ENCODE measurements at regions not wholly inside any gene's neighbourhood (a gene's known extent, or its start where the extent isn't known, plus 50 kb on each side); places are given as distances from the start of the nearest gene placed in this dataset.
A peak's percentile ranks its signal among the peaks of the same experiment; 100 is the strongest.

GRCh38 chr9:107119735-107120134 lies 163.3 kb upstream of the RAD23B start:
- no peak for TF ChIP-seq BRCA1 (IDR thresholded peaks at IDR 0.05; ENCODE audit: low read depth, low read length)
- TF ChIP-seq RBBP5 (IDR thresholded peaks at IDR 0.05; ENCODE audit: borderline replicate concordance, low read depth, low read length) = no peak
- no peak for TF ChIP-seq CHD2 (IDR thresholded peaks at IDR 0.05; ENCODE audit: low read length)
- no peak for TF ChIP-seq CREB1 (IDR thresholded peaks at IDR 0.05)
- TF ChIP-seq SUZ12 (IDR thresholded peaks at IDR 0.05; ENCODE audit: low read length) = no peak
- H3K27me3 ChIP-seq (replicated peaks in 1 of 4; ENCODE audit: control insufficient read depth in 3 of 4, extremely low read depth in 1 of 4, insufficient read depth in 3 of 4, low read length in 3 of 4) = no peaks in the 10 kb centered on the region
- H2AK5ac ChIP-seq (ENCODE audit: low read depth, low read length) = no peak overlapping the region
- no peak overlapping the region for H3K4me2 ChIP-seq (ENCODE audit: insufficient read depth in 1 of 2, low read depth in 2 of 2, low read length in 2 of 2)
- no peak overlapping the region for H3K4me3 ChIP-seq (ENCODE audit: extremely low read depth in 1 of 4, insufficient read depth in 2 of 4, low read depth in 3 of 4, low read length in 4 of 4)
- H3K18ac ChIP-seq (ENCODE audit: extremely low read depth, low read length) = no peak overlapping the region
- H4K91ac ChIP-seq (replicated peaks; ENCODE audit: insufficient read length, low read length) = no peak overlapping the region
- H3K27ac ChIP-seq (ENCODE audit: low read depth, low read length) = no peak overlapping the region
- DNase-seq (ENCODE audit: low read depth in 1 of 2, low spot score in 2 of 2) = no peak
- no peak overlapping the region for H4K5ac ChIP-seq (ENCODE audit: insufficient read length, low read depth, low read length)
- no peaks in the 10 kb centered on the region for H3K23me2 ChIP-seq (ENCODE audit: low read depth, low read length)
- CTCF ChIA-PET (ENCODE audit: partially characterized antibody) = interaction anchor here (14.6 kb wide), 1 partner anchor 20 kb away, joined by 109 read pairs; no protein-coding TSS in a partner anchor
- FAIRE-seq = no peak
- no peak overlapping the region for H3K23ac ChIP-seq (ENCODE audit: insufficient read length)
- no peak overlapping the region for H3K14ac ChIP-seq (ENCODE audit: insufficient read length)
- no peaks in the 10 kb centered on the region for H3K9me3 ChIP-seq (ENCODE audit: insufficient read depth in 2 of 2, low read depth in 1 of 2, low read length in 1 of 2)
- no peaks in the 10 kb centered on the region for H4K20me1 ChIP-seq (replicated peaks in 1 of 2; ENCODE audit: control insufficient read depth in 1 of 2, insufficient read depth in 2 of 2, low read length in 2 of 2)
- no peak overlapping the region for H3K4ac ChIP-seq (replicated peaks; ENCODE audit: insufficient read length, low read depth, low read length)
- H4K8ac ChIP-seq (ENCODE audit: extremely low read depth, insufficient read depth, low read length) = no peak overlapping the region
- no peak overlapping the region for H3K56ac ChIP-seq (replicated peaks; ENCODE audit: insufficient read length, low read depth, low read length)
- H2BK120ac ChIP-seq (replicated peaks; ENCODE audit: low read depth, low read length) = no peak overlapping the region
- no peaks in the 10 kb centered on the region for H3K4me1 ChIP-seq (replicated peaks in 1 of 4; ENCODE audit: control insufficient read depth in 3 of 4, insufficient read depth in 4 of 4, low read length in 3 of 4)
- no peaks in the 10 kb centered on the region for H3K79me2 ChIP-seq (ENCODE audit: control insufficient read depth in 1 of 2, insufficient read depth in 2 of 2, low read length in 2 of 2)
- H2BK5ac ChIP-seq (ENCODE audit: low read depth, low read length) = no peak overlapping the region
- no peak overlapping the region for H2BK12ac ChIP-seq (ENCODE audit: low read depth, low read length)
- H2BK20ac ChIP-seq (ENCODE audit: low read length) = no peak overlapping the region
- no peaks in the 10 kb centered on the region; a peak in 1 of 8 replicates for H3K36me3 ChIP-seq (ENCODE audit: control insufficient read depth in 2 of 4, insufficient read depth in 4 of 4, low read length in 3 of 4)
- 0 out of 2 replicates have a peak overlapping the region, but pooled peaks have one; percentile 19 for H2AFZ ChIP-seq (ENCODE audit: low read length)
- H3K9ac ChIP-seq (replicated peaks in 1 of 4; ENCODE audit: extremely low read depth in 1 of 4, low read depth in 3 of 4, low read length in 3 of 4) = no peak overlapping the region
- 88% methylated on average over 7 of the region's 7 CpGs; no CpG with 5 or more reads in 1 of the 2 experiments for WGBS, 2 experiments (ENCODE audit: extremely low coverage in 1 of 2, insufficient coverage in 1 of 2, insufficient read length in 1 of 2, insufficient replicate concordance in 2 of 2, low coverage in 1 of 2, low lambda C conversion rate in 2 of 2, missing lambda C conversion rate in 1 of 2)
- no peaks in the 10 kb centered on the region for H3K79me1 ChIP-seq (ENCODE audit: low read depth, low read length)
- H2BK15ac ChIP-seq (ENCODE audit: low read length) = no peak overlapping the region
- POLR2A ChIA-PET (ENCODE audit: partially characterized antibody) = no interaction called here
